K562 (cell line): ENCODE measurements at regions not wholly inside any gene's neighbourhood (a gene's known extent, or its start where the extent isn't known, plus 50 kb on each side); places are given as distances from the start of the nearest gene placed in this dataset.

Experiments
- CREM ChIP-seq: IDR thresholded peaks from 2 replicates; pipeline ENCODE4 v1.6.1; 2014; ENCODE audit warnings: antibody characterized with exemption, low read depth
- HMGN3 ChIP-seq: IDR thresholded peaks from 2 replicates; pipeline ENCODE4 v1.6.1; 2011; ENCODE audit warnings: borderline replicate concordance, low read depth, mild to moderate bottlenecking, mixed read lengths, low read length; ENCODE audit not compliant: insufficient read length; ENCODE audit errors: extremely low read depth
- HNRNPL ChIP-seq: fragments of 200-400 bp; formaldehyde crosslinking; IDR thresholded peaks from 2 replicates; pipeline ENCODE4 v1.6.1; 2017; ENCODE audit warnings: low read depth, mild to moderate bottlenecking, low read length
- MYNN ChIP-seq, 2 experiments: sonication (generic); formaldehyde crosslinking in 1 of 2; IDR thresholded peaks; 2 replicates each; pipeline versions ENCODE4 v1.5.0 to v1.6.1; 2016 to 2020; ENCODE audit warnings: antibody characterized with exemption in 1 of 2, missing genetic modification reagents in 1 of 2
- RFX5 ChIP-seq: IDR thresholded peaks from 2 replicates; pipeline ENCODE4 v1.6.1; 2011; ENCODE audit warnings: low read depth, mild to moderate bottlenecking, improper control_type of control experiment, low read length
- SP2 ChIP-seq: IDR thresholded peaks from 2 replicates; pipeline ENCODE4 v1.6.1; 2011; ENCODE audit warnings: mild to moderate bottlenecking, low read depth, low read length, moderate library complexity; ENCODE audit not compliant: poor library complexity, severe bottlenecking; ENCODE audit errors: extremely low read depth
- YBX1 ChIP-seq: fragments of 450-650 bp; IDR thresholded peaks from 2 replicates; pipeline ENCODE4 v1.7.1; 2016; ENCODE audit warnings: mild to moderate bottlenecking
- ZNF140 ChIP-seq: fragments of 250-450 bp; sonication (Bioruptor Pico); IDR thresholded peaks from 2 replicates; pipeline ENCODE4 v1.8.0; 2021; ENCODE audit warnings: moderate library complexity, mild to moderate bottlenecking, inconsistent platforms
- ZNF24 ChIP-seq: fragments of 450-650 bp; IDR thresholded peaks from 2 replicates; pipeline ENCODE4 v1.6.1; 2016

DNA sequence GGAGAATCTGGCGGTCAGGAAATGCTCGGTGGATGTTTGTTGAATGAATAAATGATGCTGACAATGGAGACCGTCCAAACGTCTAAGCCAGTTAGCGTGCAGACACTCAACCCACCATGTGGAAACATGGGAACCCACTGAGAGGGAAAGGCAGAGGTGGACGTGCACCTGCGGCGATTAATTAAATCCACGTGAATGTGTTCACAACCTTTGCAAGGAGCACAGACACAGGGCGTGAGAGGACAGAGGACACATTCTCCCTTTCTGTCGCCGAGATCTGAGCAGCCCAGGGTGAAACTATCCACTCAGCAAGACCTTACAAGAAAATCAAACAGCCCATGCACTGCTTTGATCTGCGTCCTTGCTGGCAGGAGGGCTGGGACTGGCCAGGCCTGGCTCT is 58.3 kb upstream of the LINC01488 start:
- TF ChIP-seq ZNF24 (no peak), CREM (no peak), ZNF140 (CRISPR knock-in tag) (no peak), MYNN (IDR thresholded peaks at IDR 0.05) (no peak), MYNN (CRISPR knock-in tag; IDR thresholded peaks at IDR 0.05) (no peak), RFX5 (no peak), HNRNPL (no peak), SP2 (no peak), YBX1 (no peak), HMGN3 (no peak)
